HEK293T (cell line): ENCODE measurements at regions not wholly inside any gene's neighbourhood (a gene's known extent, or its start where the extent isn't known, plus 50 kb on each side); places are given as distances from the start of the nearest gene placed in this dataset.

Experiments used
- BHLHE40 ChIP-seq: fragments of 450-650 bp; IDR thresholded peaks from 2 replicates; pipeline ENCODE4 v1.6.1; 2016; ENCODE audit warnings: mild to moderate bottlenecking, moderate library complexity, borderline replicate concordance
- FOXA1 ChIP-seq: fragments of 450-650 bp; IDR thresholded peaks from 2 replicates; pipeline ENCODE4 v1.6.1; 2016; ENCODE audit warnings: mild to moderate bottlenecking
- FOXK2 ChIP-seq: fragments of 450-650 bp; IDR thresholded peaks from 2 replicates; pipeline ENCODE4 v1.6.1; 2016; ENCODE audit warnings: mild to moderate bottlenecking
- SP1 ChIP-seq: fragments of 450-650 bp; IDR thresholded peaks from 2 replicates; pipeline ENCODE4 v1.6.1; 2017
- ZNF384 ChIP-seq: fragments of 450-650 bp; IDR thresholded peaks from 2 replicates; pipeline ENCODE4 v1.6.1; 2016

DNA sequence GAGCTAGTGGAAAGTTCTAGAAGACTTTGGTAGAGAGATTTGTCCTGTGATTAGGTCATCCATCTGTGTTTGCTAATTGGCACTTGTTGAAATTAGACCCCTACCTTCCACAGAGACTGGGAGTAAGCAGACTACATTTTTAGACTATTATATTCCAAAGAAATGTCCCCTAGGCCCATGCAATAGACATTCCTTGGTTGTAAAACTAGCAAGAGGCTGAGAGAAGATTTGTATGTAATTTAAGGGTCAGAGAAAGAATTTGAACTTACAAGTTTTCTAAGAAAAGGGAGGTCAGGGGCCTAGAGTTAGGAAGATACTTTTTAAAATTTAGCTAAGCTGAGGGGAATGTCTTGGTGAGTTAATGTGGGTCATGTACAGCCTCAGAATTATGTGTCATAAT, 470.7 kb upstream of the SLITRK1 start:
- TF ChIP-seq ZNF384 (no peak), BHLHE40 (no peak), SP1 (no peak), FOXA1 (no peak), FOXK2 (no peak)
